GM12875 (cell line): ENCODE measurements at regions not wholly inside any gene's neighbourhood (a gene's known extent, or its start where the extent isn't known, plus 50 kb on each side); places are given as distances from the start of the nearest gene placed in this dataset.

Experiments used
- H3K4me3 ChIP-seq: one replicate; pipeline ENCODE4 v1.5.1; 2011; ENCODE audit warnings: low read depth, low read length, control low read depth
- CTCF ChIP-seq: IDR thresholded peaks from 2 replicates; pipeline ENCODE4 v1.5.1; 2011; ENCODE audit warnings: low read depth, mild to moderate bottlenecking, control low read depth, inconsistent platforms, low read length, moderate library complexity, borderline replicate concordance; ENCODE audit not compliant: insufficient read depth

GRCh38 chr4:63308697-63309096 lies 1100.6 kb downstream of the TECRL start:
- no peak for TF ChIP-seq CTCF
- H3K4me3 ChIP-seq = no peak overlapping the region

GRCh38 chr4:63302792-63303191 lies 1106.5 kb downstream of the TECRL start:
- no peak overlapping the region for H3K4me3 ChIP-seq
- no peak for TF ChIP-seq CTCF

- TF ChIP-seq CTCF = no peak
- H3K4me3 ChIP-seq = no peak overlapping the region
Measured at GRCh38 chr4:63302078-63302477, 1107.2 kb downstream of the TECRL start.

GRCh38 chr4:63296773-63297172 lies 1112.5 kb downstream of the TECRL start:
- no peak for TF ChIP-seq CTCF

GRCh38 chr4:63275491-63275890 lies 1133.8 kb downstream of the TECRL start:
- no peak for TF ChIP-seq CTCF
- no peak overlapping the region for H3K4me3 ChIP-seq

More at GRCh38 chr4:63296773-63297172, 1112.5 kb downstream of the TECRL start:
- no peak overlapping the region for H3K4me3 ChIP-seq

GRCh38 chr4:63269156-63269555 lies 1140.1 kb downstream of the TECRL start:
- TF ChIP-seq CTCF = no peak
- H3K4me3 ChIP-seq = no peak overlapping the region

GRCh38 chr4:63233671-63234070 lies 1175.6 kb downstream of the TECRL start:
- no peak for TF ChIP-seq CTCF
- H3K4me3 ChIP-seq = no peak overlapping the region
